ENCODE measurements at regions not wholly inside any gene's neighbourhood (a gene's known extent, or its start where the extent isn't known, plus 50 kb on each side); places are given as distances from the start of the nearest gene placed in this dataset.

GRCh38 chr3:76321614-76322013 lies 536.3 kb upstream of the ZNF717 start:
- no peak overlapping the region for H3K27ac ChIP-seq (ENCODE audit: low read length)
- H2AFZ ChIP-seq (ENCODE audit: low read depth, low read length), result no peak overlapping the region
- no peaks in the 10 kb centered on the region for H3K4me1 ChIP-seq (ENCODE audit: insufficient read depth, low read length)
- H3K4me2 ChIP-seq (ENCODE audit: insufficient read depth, low read length), result no peak overlapping the region
- H3K9me3 ChIP-seq (ENCODE audit: insufficient read depth, low read length, severe bottlenecking), result no peaks in the 10 kb centered on the region
- no peak for DNase-seq
- ATAC-seq (ENCODE audit: insufficient read depth, low read depth), result no peak
- H3K27me3 ChIP-seq (ENCODE audit: insufficient read depth, low read length, poor library complexity), result no peaks in the 10 kb centered on the region
- H4K20me1 ChIP-seq (ENCODE audit: insufficient read depth, low read length), result no peaks in the 10 kb centered on the region
- no peaks in the 10 kb centered on the region for H3K36me3 ChIP-seq (ENCODE audit: insufficient read depth, low read length)
- H3K4me3 ChIP-seq (ENCODE audit: low read depth in 1 of 2, low read length in 2 of 2), result no peak overlapping the region
- TF ChIP-seq CTCF (IDR thresholded peaks at IDR 0.05; ENCODE audit: borderline replicate concordance, extremely low read depth, low read length, poor library complexity, severe bottlenecking) (no peak), EZH2 (IDR thresholded peaks at IDR 0.05; ENCODE audit: borderline replicate concordance, low read depth, low read length, severe bottlenecking) (no peak)
- H3K9ac ChIP-seq (ENCODE audit: low read depth, low read length), result no peak overlapping the region
- no peaks in the 10 kb centered on the region for H3K79me2 ChIP-seq (ENCODE audit: insufficient read depth, low read length)

- no peaks in the 10 kb centered on the region for H3K27me3 ChIP-seq (ENCODE audit: insufficient read depth, low read length, poor library complexity)
- H3K4me1 ChIP-seq (ENCODE audit: insufficient read depth, low read length), result no peaks in the 10 kb centered on the region
- H3K27ac ChIP-seq (ENCODE audit: low read length), result no peak overlapping the region
- no peaks in the 10 kb centered on the region for H4K20me1 ChIP-seq (ENCODE audit: insufficient read depth, low read length)
- H3K36me3 ChIP-seq (ENCODE audit: insufficient read depth, low read length), result no peaks in the 10 kb centered on the region
- TF ChIP-seq EZH2 (IDR thresholded peaks at IDR 0.05; ENCODE audit: borderline replicate concordance, low read depth, low read length, severe bottlenecking), result no peak
- no peak for TF ChIP-seq CTCF (IDR thresholded peaks at IDR 0.05; ENCODE audit: borderline replicate concordance, extremely low read depth, low read length, poor library complexity, severe bottlenecking)
- H3K4me3 ChIP-seq (ENCODE audit: low read depth in 1 of 2, low read length in 2 of 2), result no peak overlapping the region
- no peaks in the 10 kb centered on the region for H3K9me3 ChIP-seq (ENCODE audit: insufficient read depth, low read length, severe bottlenecking)
- no peak overlapping the region for H3K4me2 ChIP-seq (ENCODE audit: insufficient read depth, low read length)
- DNase-seq (no peak), ATAC-seq (ENCODE audit: insufficient read depth, low read depth) (no peak)
- no peak overlapping the region for H2AFZ ChIP-seq (ENCODE audit: low read depth, low read length)
- no peaks in the 10 kb centered on the region for H3K79me2 ChIP-seq (ENCODE audit: insufficient read depth, low read length)
- no peak overlapping the region for H3K9ac ChIP-seq (ENCODE audit: low read depth, low read length)
Observed at GRCh38 chr3:76324101-76324500, 538.8 kb upstream of the ZNF717 start.

- DNase-seq, result no peak
- Histone ChIP-seq H3K27me3 (ENCODE audit: insufficient read depth, low read length, poor library complexity) (no peaks in the 10 kb centered on the region), H3K4me2 (ENCODE audit: insufficient read depth, low read length) (no peak overlapping the region), H3K4me1 (ENCODE audit: insufficient read depth, low read length) (no peaks in the 10 kb centered on the region), H3K9ac (ENCODE audit: low read depth, low read length) (no peak overlapping the region), H3K36me3 (ENCODE audit: insufficient read depth, low read length) (no peaks in the 10 kb centered on the region), H3K27ac (ENCODE audit: low read length) (no peak overlapping the region), H3K9me3 (ENCODE audit: insufficient read depth, low read length, severe bottlenecking) (no peaks in the 10 kb centered on the region), H2AFZ (ENCODE audit: low read depth, low read length) (no peak overlapping the region), H3K4me3 (ENCODE audit: low read depth in 1 of 2, low read length in 2 of 2) (no peak overlapping the region), H4K20me1 (ENCODE audit: insufficient read depth, low read length) (no peaks in the 10 kb centered on the region), H3K79me2 (ENCODE audit: insufficient read depth, low read length) (no peaks in the 10 kb centered on the region)
- TF ChIP-seq EZH2 (IDR thresholded peaks at IDR 0.05; ENCODE audit: borderline replicate concordance, low read depth, low read length, severe bottlenecking) (no peak), CTCF (IDR thresholded peaks at IDR 0.05; ENCODE audit: borderline replicate concordance, extremely low read depth, low read length, poor library complexity, severe bottlenecking) (no peak)
- no peak for ATAC-seq (ENCODE audit: insufficient read depth, low read depth)
Observed at GRCh38 chr3:76345878-76346277, 560.5 kb upstream of the ZNF717 start.

GRCh38 chr3:76346690-76347089 lies 561.3 kb upstream of the ZNF717 start:
- no peaks in the 10 kb centered on the region for H3K79me2 ChIP-seq (ENCODE audit: insufficient read depth, low read length)
- no peak overlapping the region for H3K9ac ChIP-seq (ENCODE audit: low read depth, low read length)
- H3K36me3 ChIP-seq (ENCODE audit: insufficient read depth, low read length), result no peaks in the 10 kb centered on the region
- no peaks in the 10 kb centered on the region for H4K20me1 ChIP-seq (ENCODE audit: insufficient read depth, low read length)
- H3K4me2 ChIP-seq (ENCODE audit: insufficient read depth, low read length), result no peak overlapping the region
- no peak for DNase-seq
- H3K4me3 ChIP-seq (ENCODE audit: low read depth in 1 of 2, low read length in 2 of 2), result no peak overlapping the region
- TF ChIP-seq CTCF (IDR thresholded peaks at IDR 0.05; ENCODE audit: borderline replicate concordance, extremely low read depth, low read length, poor library complexity, severe bottlenecking) (no peak), EZH2 (IDR thresholded peaks at IDR 0.05; ENCODE audit: borderline replicate concordance, low read depth, low read length, severe bottlenecking) (no peak)
- no peak overlapping the region for H3K27ac ChIP-seq (ENCODE audit: low read length)
- no peaks in the 10 kb centered on the region for H3K27me3 ChIP-seq (ENCODE audit: insufficient read depth, low read length, poor library complexity)
- ATAC-seq (ENCODE audit: insufficient read depth, low read depth), result no peak
- no peaks in the 10 kb centered on the region for H3K9me3 ChIP-seq (ENCODE audit: insufficient read depth, low read length, severe bottlenecking)
- no peak overlapping the region for H2AFZ ChIP-seq (ENCODE audit: low read depth, low read length)
- H3K4me1 ChIP-seq (ENCODE audit: insufficient read depth, low read length), result no peaks in the 10 kb centered on the region

Measured in DND-41 (cell line).